Mammary epithelial cell (primary cell): ENCODE measurements at regions not wholly inside any gene's neighbourhood (a gene's known extent, or its start where the extent isn't known, plus 50 kb on each side); places are given as distances from the start of the nearest gene placed in this dataset.

Experiments used
- EZH2 ChIP-seq: IDR thresholded peaks from 2 replicates; pipeline ENCODE4 v1.6.1; 2012; ENCODE audit warnings: low read length, inconsistent platforms, borderline replicate concordance
- TF ChIP-seq, protein P1 (sequence below), 2 donors: IDR thresholded peaks in 1 of 2; conservative IDR thresholded peaks in 1 of 2; 2 replicates each; pipeline ENCODE4 v1.5.1; 2011 to 2012; ENCODE audit warnings: inconsistent platforms in 2 of 2, low read length in 2 of 2, mild to moderate bottlenecking in 2 of 2, control low read depth in 1 of 2, low read depth in 1 of 2; ENCODE audit not compliant: insufficient read depth in 1 of 2; ENCODE audit errors: extremely low read depth in 1 of 2

DNA sequence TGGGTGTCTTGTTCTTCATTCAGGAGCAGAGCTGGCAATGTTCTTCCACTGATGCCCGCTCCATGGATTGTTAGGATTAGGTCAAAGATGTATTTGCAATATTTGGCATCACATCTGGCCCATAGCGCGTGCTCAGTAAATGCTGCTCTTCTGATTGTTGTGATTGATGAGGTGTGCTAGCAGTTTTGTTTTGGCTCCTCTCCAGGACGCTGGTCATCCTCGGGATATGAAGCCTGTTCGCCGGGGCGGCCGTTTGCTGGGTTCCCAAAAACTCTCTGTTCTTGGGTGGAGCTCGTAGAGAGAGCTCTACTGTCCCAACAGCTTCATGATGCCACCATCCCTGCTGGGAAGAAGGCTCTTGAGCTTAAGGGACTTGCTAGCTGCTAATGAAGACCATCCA is 96.9 kb downstream of the XRCC2 start:
- TF ChIP-seq, protein P1, sequence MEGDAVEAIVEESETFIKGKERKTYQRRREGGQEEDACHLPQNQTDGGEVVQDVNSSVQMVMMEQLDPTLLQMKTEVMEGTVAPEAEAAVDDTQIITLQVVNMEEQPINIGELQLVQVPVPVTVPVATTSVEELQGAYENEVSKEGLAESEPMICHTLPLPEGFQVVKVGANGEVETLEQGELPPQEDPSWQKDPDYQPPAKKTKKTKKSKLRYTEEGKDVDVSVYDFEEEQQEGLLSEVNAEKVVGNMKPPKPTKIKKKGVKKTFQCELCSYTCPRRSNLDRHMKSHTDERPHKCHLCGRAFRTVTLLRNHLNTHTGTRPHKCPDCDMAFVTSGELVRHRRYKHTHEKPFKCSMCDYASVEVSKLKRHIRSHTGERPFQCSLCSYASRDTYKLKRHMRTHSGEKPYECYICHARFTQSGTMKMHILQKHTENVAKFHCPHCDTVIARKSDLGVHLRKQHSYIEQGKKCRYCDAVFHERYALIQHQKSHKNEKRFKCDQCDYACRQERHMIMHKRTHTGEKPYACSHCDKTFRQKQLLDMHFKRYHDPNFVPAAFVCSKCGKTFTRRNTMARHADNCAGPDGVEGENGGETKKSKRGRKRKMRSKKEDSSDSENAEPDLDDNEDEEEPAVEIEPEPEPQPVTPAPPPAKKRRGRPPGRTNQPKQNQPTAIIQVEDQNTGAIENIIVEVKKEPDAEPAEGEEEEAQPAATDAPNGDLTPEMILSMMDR (conservative IDR thresholded peaks at IDR 0.05 in 1 of 2, IDR thresholded peaks at IDR 0.05 in 1 of 2; ENCODE audit: extremely low read depth in 1 of 2, insufficient read depth in 1 of 2, low read depth in 1 of 2, low read length in 2 of 2) = no peak
- TF ChIP-seq EZH2 = no peak
